ENCODE measurements at regions not wholly inside any gene's neighbourhood (a gene's known extent, or its start where the extent isn't known, plus 50 kb on each side); places are given as distances from the start of the nearest gene placed in this dataset.
"Not testable (repeated sequence)": the region's sequence is repeated elsewhere in the genome, so short reads cannot be mapped to it uniquely, and the experiment has no call there.

DNA sequence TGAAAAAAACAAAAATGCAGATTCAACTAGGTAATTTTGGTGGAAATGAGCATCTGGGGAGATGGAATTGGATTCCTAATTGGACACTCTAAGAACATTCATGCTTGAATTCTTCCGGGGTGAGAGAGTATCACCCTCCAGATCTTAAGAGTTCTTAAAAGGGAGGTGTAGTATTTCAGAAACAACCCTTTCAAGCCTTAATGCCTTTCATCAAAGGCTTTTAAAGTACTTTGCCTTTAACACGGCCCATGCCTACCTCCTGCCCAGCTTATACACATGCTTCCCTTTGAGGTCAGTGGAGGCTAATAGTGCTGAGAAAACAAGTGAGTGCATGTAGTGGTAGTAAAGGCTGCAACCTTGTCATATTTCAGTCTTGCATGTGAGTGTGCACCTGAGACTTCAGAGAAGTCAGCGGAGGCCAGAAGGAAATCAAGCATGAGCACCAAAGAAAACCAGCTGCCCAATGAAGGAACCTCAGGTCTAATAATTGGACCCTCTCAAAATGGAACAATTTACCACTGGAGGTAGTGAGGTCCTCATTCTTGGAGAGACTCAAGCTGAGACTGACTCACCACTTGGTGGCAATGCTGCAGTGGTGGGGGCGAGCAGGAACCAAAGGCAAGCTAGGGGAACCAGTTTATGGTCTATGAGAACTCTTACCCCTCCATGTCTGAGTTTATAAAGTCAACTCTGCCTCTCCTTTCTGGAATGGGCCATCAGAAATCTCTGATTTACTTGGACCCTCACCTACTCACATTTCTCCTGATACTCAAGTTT lies 98.4 kb upstream of the GDNF start:
- Histone ChIP-seq H3K4me1 (ENCODE audit: control insufficient read depth in 3 of 3, insufficient read depth in 3 of 3, low read length in 3 of 3) (no peaks in the 10 kb centered on the region), H3K9ac (ENCODE audit: low read depth in 1 of 3, low read length in 3 of 3) (no peak overlapping the region), H3K36me3 (ENCODE audit: control insufficient read depth in 3 of 3, insufficient read depth in 3 of 3, low read length in 3 of 3) (no peaks in the 10 kb centered on the region), H3K27me3 (ENCODE audit: control insufficient read depth in 3 of 3, insufficient read depth in 3 of 3, low read length in 3 of 3) (no peaks in the 10 kb centered on the region), H3K27ac (ENCODE audit: low read depth, low read length) (no peak overlapping the region), H3K4me3 (ENCODE audit: low read length in 3 of 3) (no peak overlapping the region), H3K9me3 (ENCODE audit: control insufficient read depth in 3 of 3, low read length in 3 of 3) (peaks cover 0 to 3% (median 0%) of the 10 kb centered on the region in 3 donors)

- Histone ChIP-seq H3K27me3 (ENCODE audit: control insufficient read depth in 3 of 3, insufficient read depth in 3 of 3, low read length in 3 of 3) (no peaks in the 10 kb centered on the region), H3K36me3 (ENCODE audit: control insufficient read depth in 3 of 3, insufficient read depth in 3 of 3, low read length in 3 of 3) (no peaks in the 10 kb centered on the region)
Measured at GRCh38 chr5:37936091-37936490, 96.2 kb upstream of the GDNF start.

DNA sequence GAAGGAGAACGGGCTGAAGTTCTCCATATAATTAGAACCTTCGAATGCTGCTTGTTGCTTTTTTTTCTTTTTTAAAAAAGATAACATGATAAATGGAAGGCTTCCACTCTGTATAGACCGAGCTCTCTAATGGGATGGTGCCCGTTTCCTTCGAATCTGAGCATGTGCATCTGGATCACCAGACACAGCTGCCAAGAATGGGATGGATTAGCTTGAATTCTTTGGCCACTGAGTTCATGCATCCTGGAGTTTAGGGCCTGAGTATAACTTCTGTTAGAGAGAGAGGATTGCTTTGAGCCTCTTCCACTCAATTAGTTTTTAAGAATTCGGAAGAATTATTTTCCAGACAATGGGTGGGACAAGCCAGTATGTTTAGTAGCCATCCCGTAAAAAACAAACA lies 93.7 kb upstream of the GDNF start:
- Histone ChIP-seq H3K4me1 (ENCODE audit: control insufficient read depth in 3 of 3, insufficient read depth in 3 of 3, low read length in 3 of 3) (no peaks in the 10 kb centered on the region), H3K9ac (ENCODE audit: low read depth in 1 of 3, low read length in 3 of 3) (no peak overlapping the region), H3K27ac (ENCODE audit: low read depth, low read length) (no peak overlapping the region), H3K4me3 (ENCODE audit: low read length in 3 of 3) (no peak overlapping the region), H3K36me3 (ENCODE audit: control insufficient read depth in 3 of 3, insufficient read depth in 3 of 3, low read length in 3 of 3) (no peaks in the 10 kb centered on the region), H3K27me3 (ENCODE audit: control insufficient read depth in 3 of 3, insufficient read depth in 3 of 3, low read length in 3 of 3) (no peaks in the 10 kb centered on the region), H3K9me3 (ENCODE audit: control insufficient read depth in 3 of 3, low read length in 3 of 3) (peaks cover 0 to 3% (median 0%) of the 10 kb centered on the region in 3 donors)

More at GRCh38 chr5:37936091-37936490, 96.2 kb upstream of the GDNF start:
- H3K27ac ChIP-seq (ENCODE audit: low read depth, low read length), result no peak overlapping the region
- no peak overlapping the region for H3K4me3 ChIP-seq (ENCODE audit: low read length in 3 of 3)
- no peaks in the 10 kb centered on the region for H3K4me1 ChIP-seq (ENCODE audit: control insufficient read depth in 3 of 3, insufficient read depth in 3 of 3, low read length in 3 of 3)
- peaks cover 0 to 3% (median 0%) of the 10 kb centered on the region in 3 donors for H3K9me3 ChIP-seq (ENCODE audit: control insufficient read depth in 3 of 3, low read length in 3 of 3)
- H3K9ac ChIP-seq (ENCODE audit: low read depth in 1 of 3, low read length in 3 of 3), result no peak overlapping the region

DNA sequence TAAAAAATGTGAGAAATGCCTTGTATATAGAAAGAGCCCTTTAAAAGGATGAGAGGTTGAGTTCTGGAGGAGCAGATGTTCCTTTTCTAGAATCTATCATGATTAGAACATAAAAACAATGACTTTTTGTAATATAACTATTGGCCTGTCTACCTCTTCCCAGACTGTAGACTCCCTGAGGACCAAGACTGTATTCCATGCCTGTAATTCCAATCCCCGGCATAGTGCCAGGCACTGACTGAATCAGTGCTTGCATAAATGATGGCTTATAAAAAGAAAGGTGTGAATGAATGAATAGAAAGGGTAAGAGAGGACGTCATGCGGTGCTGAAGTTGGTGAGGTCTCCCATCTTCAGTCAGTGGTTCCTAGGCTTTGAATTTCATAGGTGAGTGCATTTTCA lies 92.6 kb upstream of the GDNF start:
- no peak overlapping the region for H3K27ac ChIP-seq (ENCODE audit: low read depth, low read length)
- H3K9me3 ChIP-seq (ENCODE audit: control insufficient read depth in 3 of 3, low read length in 3 of 3), result peaks cover 0 to 3% (median 0%) of the 10 kb centered on the region in 3 donors
- no peak overlapping the region for H3K9ac ChIP-seq (ENCODE audit: low read depth in 1 of 3, low read length in 3 of 3)

DNA sequence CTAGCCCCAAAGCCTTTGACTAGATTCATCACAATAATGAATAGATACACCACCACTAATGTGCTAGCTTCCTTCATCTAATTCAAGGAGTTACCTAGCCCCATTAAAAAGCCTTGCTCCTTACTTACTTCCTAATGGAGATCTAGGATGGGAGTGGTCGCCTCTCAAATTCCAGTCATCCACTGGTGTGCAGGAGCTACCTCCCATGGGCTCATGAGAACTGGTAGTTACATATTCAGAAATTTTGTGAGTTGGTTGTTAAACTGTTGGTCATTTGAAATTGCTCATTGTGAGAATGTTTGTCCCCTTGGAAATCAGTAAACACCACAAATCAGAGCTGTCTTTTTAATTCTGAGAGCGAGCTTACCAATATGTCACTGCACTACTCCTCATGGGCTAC lies 91.7 kb upstream of the GDNF start:
- Histone ChIP-seq H3K27ac (ENCODE audit: low read depth, low read length) (no peak overlapping the region), H3K4me1 (ENCODE audit: control insufficient read depth in 3 of 3, insufficient read depth in 3 of 3, low read length in 3 of 3) (no peaks in the 10 kb centered on the region), H3K36me3 (ENCODE audit: control insufficient read depth in 3 of 3, insufficient read depth in 3 of 3, low read length in 3 of 3) (no peaks in the 10 kb centered on the region), H3K9me3 (ENCODE audit: control insufficient read depth in 3 of 3, low read length in 3 of 3) (no peaks in the 10 kb centered on the region), H3K9ac (ENCODE audit: low read depth in 1 of 3, low read length in 3 of 3) (no peak overlapping the region), H3K4me3 (ENCODE audit: low read length in 3 of 3) (no peak overlapping the region), H3K27me3 (ENCODE audit: control insufficient read depth in 3 of 3, insufficient read depth in 3 of 3, low read length in 3 of 3) (no peaks in the 10 kb centered on the region)

More for the DNA sequence above, 92.6 kb upstream of the GDNF start:
- no peaks in the 10 kb centered on the region for H3K36me3 ChIP-seq (ENCODE audit: control insufficient read depth in 3 of 3, insufficient read depth in 3 of 3, low read length in 3 of 3)
- H3K4me1 ChIP-seq (ENCODE audit: control insufficient read depth in 3 of 3, insufficient read depth in 3 of 3, low read length in 3 of 3), result no peaks in the 10 kb centered on the region
- H3K27me3 ChIP-seq (ENCODE audit: control insufficient read depth in 3 of 3, insufficient read depth in 3 of 3, low read length in 3 of 3), result no peaks in the 10 kb centered on the region
- H3K4me3 ChIP-seq (ENCODE audit: low read length in 3 of 3), result no peak overlapping the region

- H3K4me1 ChIP-seq (ENCODE audit: control insufficient read depth in 3 of 3, insufficient read depth in 3 of 3, low read length in 3 of 3), result no peaks in the 10 kb centered on the region
Measured at GRCh38 chr5:37930350-37930749, 90.5 kb upstream of the GDNF start.

GRCh38 chr5:37929791-37930190 lies 90.0 kb upstream of the GDNF start:
- H3K27ac ChIP-seq (ENCODE audit: low read depth, low read length), result no peak overlapping the region
- H3K4me3 ChIP-seq (ENCODE audit: low read length in 3 of 3), result no peak overlapping the region
- no peaks in the 10 kb centered on the region for H3K36me3 ChIP-seq (ENCODE audit: control insufficient read depth in 3 of 3, insufficient read depth in 3 of 3, low read length in 3 of 3)
- H3K9ac ChIP-seq (ENCODE audit: low read depth in 1 of 3, low read length in 3 of 3), result no peak overlapping the region
- H3K4me1 ChIP-seq (ENCODE audit: control insufficient read depth in 3 of 3, insufficient read depth in 3 of 3, low read length in 3 of 3), result no peaks in the 10 kb centered on the region
- no peaks in the 10 kb centered on the region for H3K9me3 ChIP-seq (ENCODE audit: control insufficient read depth in 3 of 3, low read length in 3 of 3)
- no peaks in the 10 kb centered on the region for H3K27me3 ChIP-seq (ENCODE audit: control insufficient read depth in 3 of 3, insufficient read depth in 3 of 3, low read length in 3 of 3)

More at GRCh38 chr5:37930350-37930749, 90.5 kb upstream of the GDNF start:
- Histone ChIP-seq H3K9me3 (ENCODE audit: control insufficient read depth in 3 of 3, low read length in 3 of 3) (no peaks in the 10 kb centered on the region), H3K27me3 (ENCODE audit: control insufficient read depth in 3 of 3, insufficient read depth in 3 of 3, low read length in 3 of 3) (no peaks in the 10 kb centered on the region), H3K36me3 (ENCODE audit: control insufficient read depth in 3 of 3, insufficient read depth in 3 of 3, low read length in 3 of 3) (no peaks in the 10 kb centered on the region), H3K4me3 (ENCODE audit: low read length in 3 of 3) (no peak overlapping the region), H3K9ac (ENCODE audit: low read depth in 1 of 3, low read length in 3 of 3) (no peak overlapping the region), H3K27ac (ENCODE audit: low read depth, low read length) (no peak overlapping the region)

GRCh38 chr5:37927753-37928152 lies 87.9 kb upstream of the GDNF start:
- not testable (repeated sequence) for H3K27ac ChIP-seq (ENCODE audit: low read depth, low read length); H3K36me3 ChIP-seq (ENCODE audit: control insufficient read depth in 3 of 3, insufficient read depth in 3 of 3, low read length in 3 of 3); H3K4me1 ChIP-seq (ENCODE audit: control insufficient read depth in 3 of 3, insufficient read depth in 3 of 3, low read length in 3 of 3); H3K4me3 ChIP-seq (ENCODE audit: low read length in 3 of 3); H3K9me3 ChIP-seq (ENCODE audit: control insufficient read depth in 3 of 3, low read length in 3 of 3); H3K9ac ChIP-seq (ENCODE audit: low read depth in 1 of 3, low read length in 3 of 3); H3K27me3 ChIP-seq (ENCODE audit: control insufficient read depth in 3 of 3, insufficient read depth in 3 of 3, low read length in 3 of 3)

DNA sequence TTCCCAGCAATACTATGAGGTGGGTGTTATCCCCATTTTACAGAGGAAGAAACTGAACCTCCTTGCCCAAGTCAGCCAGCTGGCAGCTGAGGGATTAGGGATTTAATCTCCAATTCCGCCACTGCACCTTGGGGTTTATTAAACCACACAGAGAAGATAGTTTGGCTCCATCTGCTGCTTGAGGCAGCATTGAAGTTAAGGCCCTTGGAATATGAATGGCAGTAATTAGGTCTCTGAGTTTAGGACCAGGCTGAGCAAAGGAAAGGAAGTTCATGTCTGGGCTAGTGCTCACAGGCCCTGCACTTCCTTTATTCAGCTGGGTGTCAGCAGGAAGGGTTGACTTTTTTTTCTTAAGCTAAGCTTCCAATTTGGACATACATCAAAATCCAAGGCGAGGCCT lies 86.9 kb upstream of the GDNF start:
- Histone ChIP-seq H3K9ac (ENCODE audit: low read depth in 1 of 3, low read length in 3 of 3) (no peak overlapping the region), H3K27me3 (ENCODE audit: control insufficient read depth in 3 of 3, insufficient read depth in 3 of 3, low read length in 3 of 3) (no peaks in the 10 kb centered on the region), H3K4me3 (ENCODE audit: low read length in 3 of 3) (no peak overlapping the region), H3K4me1 (ENCODE audit: control insufficient read depth in 3 of 3, insufficient read depth in 3 of 3, low read length in 3 of 3) (no peaks in the 10 kb centered on the region), H3K36me3 (ENCODE audit: control insufficient read depth in 3 of 3, insufficient read depth in 3 of 3, low read length in 3 of 3) (no peaks in the 10 kb centered on the region), H3K9me3 (ENCODE audit: control insufficient read depth in 3 of 3, low read length in 3 of 3) (no peaks in the 10 kb centered on the region), H3K27ac (ENCODE audit: low read depth, low read length) (no peak overlapping the region)

GRCh38 chr5:37921452-37921851 lies 81.6 kb upstream of the GDNF start:
- H3K4me3 ChIP-seq (ENCODE audit: low read length in 3 of 3), result no peak overlapping the region
- peaks cover 0 to 4% (median 0%) of the 10 kb centered on the region in 3 donors for H3K27me3 ChIP-seq (ENCODE audit: control insufficient read depth in 3 of 3, insufficient read depth in 3 of 3, low read length in 3 of 3)
- H3K4me1 ChIP-seq (ENCODE audit: control insufficient read depth in 3 of 3, insufficient read depth in 3 of 3, low read length in 3 of 3), result no peaks in the 10 kb centered on the region
- H3K36me3 ChIP-seq (ENCODE audit: control insufficient read depth in 3 of 3, insufficient read depth in 3 of 3, low read length in 3 of 3), result no peaks in the 10 kb centered on the region
- no peak overlapping the region for H3K9ac ChIP-seq (ENCODE audit: low read depth in 1 of 3, low read length in 3 of 3)
- no peak overlapping the region for H3K27ac ChIP-seq (ENCODE audit: low read depth, low read length)
- H3K9me3 ChIP-seq (ENCODE audit: control insufficient read depth in 3 of 3, low read length in 3 of 3), result no peaks in the 10 kb centered on the region
